ENCODE measurements at regions not wholly inside any gene's neighbourhood (a gene's known extent, or its start where the extent isn't known, plus 50 kb on each side); places are given as distances from the start of the nearest gene placed in this dataset.
"Not testable (repeated sequence)": the region's sequence is repeated elsewhere in the genome, so short reads cannot be mapped to it uniquely, and the experiment has no call there.

- not testable (repeated sequence) for TF ChIP-seq CTCF (IDR thresholded peaks at IDR 0.05; ENCODE audit: extremely low read depth in 1 of 2, insufficient read depth in 1 of 2, low read depth in 1 of 2, low read length in 2 of 2); POLR2A (IDR thresholded peaks at IDR 0.05; ENCODE audit: low read depth, low read length); POLR2AphosphoS5 (IDR thresholded peaks at IDR 0.05; ENCODE audit: insufficient read depth, low read depth, low read length); EZH2 (IDR thresholded peaks at IDR 0.05; ENCODE audit: borderline replicate concordance, low read depth, low read length, severe bottlenecking); JUN (IDR thresholded peaks at IDR 0.05; ENCODE audit: borderline replicate concordance, insufficient read depth, insufficient read length, low read depth); FOS (IDR thresholded peaks at IDR 0.05; ENCODE audit: borderline replicate concordance, insufficient read depth, low read length); MAX (IDR thresholded peaks at IDR 0.05; ENCODE audit: insufficient read depth, insufficient read length); GATA2 (IDR thresholded peaks at IDR 0.05; ENCODE audit: insufficient read depth, insufficient read length, low read depth, low read length); MYC (IDR thresholded peaks at IDR 0.05; ENCODE audit: low read depth, low read length)
Measured at GRCh38 chr2:91516669-91517068, 2825.2 kb downstream of the RPIA start.

Measured in endothelial cell of umbilical vein (primary cell).